ENCODE measurements at regions not wholly inside any gene's neighbourhood (a gene's known extent, or its start where the extent isn't known, plus 50 kb on each side); places are given as distances from the start of the nearest gene placed in this dataset.

- Mint-ChIP-seq H3K9me3 (peaks cover 11% of the 10 kb centered on the region), H3K27ac (no peak overlapping the region)
- WGBS, 2 experiments (ENCODE audit: insufficient coverage in 1 of 2, insufficient read length in 1 of 2), result 72 to 76% methylated on average over 3 of the region's 3 CpGs
These were observed 259.1 kb downstream of the LY86 start for GRCh38 chr6:6847591-6847990.

GRCh38 chr6:6851059-6851948 is 256.5 kb upstream of the RREB1 start:
- Mint-ChIP-seq H3K4me1 (peaks cover under 1% of the 10 kb centered on the region), H3K27ac (no peak overlapping the region), H3K9me3 (peaks cover 6% of the 10 kb centered on the region), H3K36me3 (ENCODE audit: low read depth) (no peaks in the 10 kb centered on the region), H3K27me3 (ENCODE audit: insufficient read depth) (peaks cover 19% of the 10 kb centered on the region), H3K4me3 (no peak overlapping the region)
- no peak for DNase-seq
- 92 to 98% methylated on average over 8 to 9 of the region's 9 CpGs for WGBS, 2 experiments (ENCODE audit: insufficient coverage in 1 of 2, insufficient read length in 1 of 2)
- H3K27ac ChIP-seq (ENCODE audit: low read depth, low read length), result no peak overlapping the region
- H3K4me1 ChIP-seq (ENCODE audit: control insufficient read depth, insufficient read depth, low read length), result no peaks in the 10 kb centered on the region
- H3K9ac ChIP-seq (ENCODE audit: extremely low read depth, low read length, poor library complexity, severe bottlenecking), result no peak overlapping the region
- no peak overlapping the region for H3K4me3 ChIP-seq (ENCODE audit: low read length)
- H3K27me3 ChIP-seq (ENCODE audit: control insufficient read depth, insufficient read depth, low read length, poor library complexity, severe bottlenecking), result no peaks in the 10 kb centered on the region
- no peak for TF ChIP-seq CTCF (conservative IDR thresholded peaks at IDR 0.05)
- peaks cover 6% of the 10 kb centered on the region for H3K9me3 ChIP-seq (ENCODE audit: control insufficient read depth, low read length)
- H3K36me3 ChIP-seq (ENCODE audit: control insufficient read depth, insufficient read depth, low read length), result no peaks in the 10 kb centered on the region

More at GRCh38 chr6:6847591-6847990, 259.1 kb downstream of the LY86 start:
- Mint-ChIP-seq H3K36me3 (ENCODE audit: low read depth) (no peaks in the 10 kb centered on the region), H3K4me1 (peaks cover 5% of the 10 kb centered on the region), H3K4me3 (no peak overlapping the region), H3K27me3 (ENCODE audit: insufficient read depth) (peaks cover 9% of the 10 kb centered on the region)
- DNase-seq, result no peak
- peaks cover 11% of the 10 kb centered on the region for H3K9me3 ChIP-seq (ENCODE audit: control insufficient read depth, low read length)
- no peak overlapping the region for H3K27ac ChIP-seq (ENCODE audit: low read depth, low read length)
- peaks cover under 1% of the 10 kb centered on the region for H3K27me3 ChIP-seq (ENCODE audit: control insufficient read depth, insufficient read depth, low read length, poor library complexity, severe bottlenecking)
- no peaks in the 10 kb centered on the region for H3K36me3 ChIP-seq (ENCODE audit: control insufficient read depth, insufficient read depth, low read length)
- H3K9ac ChIP-seq (ENCODE audit: extremely low read depth, low read length, poor library complexity, severe bottlenecking), result no peak overlapping the region
- H3K4me1 ChIP-seq (ENCODE audit: control insufficient read depth, insufficient read depth, low read length), result no peaks in the 10 kb centered on the region
- TF ChIP-seq CTCF (conservative IDR thresholded peaks at IDR 0.05), result no peak
- no peak overlapping the region for H3K4me3 ChIP-seq (ENCODE audit: low read length)

GRCh38 chr6:6851949-6852261 is 255.9 kb upstream of the RREB1 start:
- Mint-ChIP-seq H3K4me1 (peaks cover 6% of the 10 kb centered on the region), H3K9me3 (peaks cover 2% of the 10 kb centered on the region), H3K4me3 (no peak overlapping the region), H3K27ac (no peak overlapping the region), H3K36me3 (ENCODE audit: low read depth) (no peaks in the 10 kb centered on the region), H3K27me3 (ENCODE audit: insufficient read depth) (peaks cover 25% of the 10 kb centered on the region)
- Histone ChIP-seq H3K27me3 (ENCODE audit: control insufficient read depth, insufficient read depth, low read length, poor library complexity, severe bottlenecking) (no peaks in the 10 kb centered on the region), H3K27ac (ENCODE audit: low read depth, low read length) (no peak overlapping the region), H3K9ac (ENCODE audit: extremely low read depth, low read length, poor library complexity, severe bottlenecking) (no peak overlapping the region), H3K9me3 (ENCODE audit: control insufficient read depth, low read length) (peaks cover under 1% of the 10 kb centered on the region), H3K36me3 (ENCODE audit: control insufficient read depth, insufficient read depth, low read length) (no peaks in the 10 kb centered on the region), H3K4me1 (ENCODE audit: control insufficient read depth, insufficient read depth, low read length) (no peaks in the 10 kb centered on the region), H3K4me3 (ENCODE audit: low read length) (no peak overlapping the region)
- no peak for TF ChIP-seq CTCF (conservative IDR thresholded peaks at IDR 0.05)
- no peak for DNase-seq
- 94 to 100% methylated on average over 2 of the region's 2 CpGs for WGBS, 2 experiments (ENCODE audit: insufficient coverage in 1 of 2, insufficient read length in 1 of 2)
